IMR-90 (cell line): ENCODE measurements at regions not wholly inside any gene's neighbourhood (a gene's known extent, or its start where the extent isn't known, plus 50 kb on each side); places are given as distances from the start of the nearest gene placed in this dataset.

Experiments used
- ATAC-seq: fragments of 200-7000 bp; cut with Tn5 transposase; 2 replicates; pipeline ENCODE4 v1.9.1; 2020; ENCODE audit warnings: low read depth, mild to moderate bottlenecking, moderate library complexity
- BruUV-seq: library from RNA; stranded (reverse); fragments of 400-500 nt; replicated peaks from 2 replicates; lab custom pipeline; 2021; lab: Mats Ljungman, UMichigan
- CTCF ChIA-PET: fragments of 300-600 bp; formaldehyde crosslinking; extraction: SDS; loops from one replicate; lab custom pipeline; 2021; ENCODE audit warnings: antibody characterized with exemption; lab: Yijun Ruan, JAX
- POLR2A ChIA-PET: fragments of 300-600 bp; sonication (Branson Sonifier 250); formaldehyde crosslinking; loops from one replicate; lab custom pipeline; 2022; ENCODE audit warnings: antibody characterized with exemption; ENCODE audit not compliant: unreplicated experiment; lab: Charles Lee
- DNase-seq: peaks from one replicate; pipeline ENCODE4 v3.0.0; 2013
- H2AFZ ChIP-seq: replicated peaks from 2 replicates; pipeline ENCODE3; 2013; ENCODE audit warnings: low read length, mild to moderate bottlenecking; ENCODE audit not compliant: poor library complexity
- H2AK5ac ChIP-seq: 2 replicates; pipeline ENCODE4 v1.6.1; 2013; ENCODE audit warnings: low read depth, low read length, inconsistent platforms
- H2AK9ac ChIP-seq: replicated peaks from 2 replicates; pipeline ENCODE3; 2013; ENCODE audit warnings: mild to moderate bottlenecking, low read depth, low read length, moderate library complexity; ENCODE audit not compliant: poor library complexity
- H2BK120ac ChIP-seq: 2 replicates; pipeline ENCODE4 v1.6.1; 2013; ENCODE audit warnings: low read depth, low read length, inconsistent platforms
- H2BK15ac ChIP-seq: 3 replicates; pipeline ENCODE4 v1.6.1; 2013; ENCODE audit warnings: low read depth, low read length, inconsistent platforms
- H2BK20ac ChIP-seq: 2 replicates; pipeline ENCODE4 v1.6.1; 2013; ENCODE audit warnings: low read depth, mild to moderate bottlenecking, inconsistent platforms, low read length, moderate library complexity
- H2BK5ac ChIP-seq: 2 replicates; pipeline ENCODE4 v1.6.1; 2013; ENCODE audit warnings: mild to moderate bottlenecking, low read depth, low read length, inconsistent platforms; ENCODE audit not compliant: poor library complexity, severe bottlenecking
- H3K14ac ChIP-seq: replicated peaks from 2 replicates; pipeline ENCODE4 v1.6.1; 2013; ENCODE audit warnings: low read depth, low read length, inconsistent platforms
- H3K18ac ChIP-seq: 2 replicates; pipeline ENCODE4 v1.6.1; 2013; ENCODE audit warnings: low read depth, low read length, control low read depth
- H3K23ac ChIP-seq: 2 replicates; pipeline ENCODE4 v1.6.1; 2013; ENCODE audit warnings: low read depth, low read length, inconsistent platforms
- H3K27ac ChIP-seq: 2 replicates; pipeline ENCODE4 v1.5.1; 2013; ENCODE audit warnings: mild to moderate bottlenecking, control low read depth, low read length; ENCODE audit not compliant: insufficient read depth
- H3K27me3 ChIP-seq: 2 replicates; pipeline ENCODE4 v1.6.1; 2013; ENCODE audit warnings: low read length; ENCODE audit not compliant: control insufficient read depth, insufficient read depth
- H3K36me3 ChIP-seq: 2 replicates; pipeline ENCODE4 v1.6.1; 2013; ENCODE audit warnings: low read length, mixed read lengths; ENCODE audit not compliant: control insufficient read depth, insufficient read depth
- H3K4ac ChIP-seq: 2 replicates; pipeline ENCODE4 v1.6.1; 2013; ENCODE audit warnings: low read depth, low read length, inconsistent platforms
- H3K4me1 ChIP-seq: 2 replicates; pipeline ENCODE4 v1.6.1; 2013; ENCODE audit warnings: low read length, mixed read lengths; ENCODE audit not compliant: control insufficient read depth, insufficient read depth
- H3K4me2 ChIP-seq: 2 replicates; pipeline ENCODE4 v1.6.1; 2013; ENCODE audit warnings: low read depth, mild to moderate bottlenecking, control low read depth, low read length, moderate library complexity
- H3K4me3 ChIP-seq: 2 replicates; pipeline ENCODE4 v1.5.1; 2013; ENCODE audit warnings: low read depth, mild to moderate bottlenecking, control low read depth, low read length, moderate library complexity; ENCODE audit not compliant: insufficient read depth
- H3K56ac ChIP-seq: 2 replicates; pipeline ENCODE4 v1.6.1; 2013; ENCODE audit warnings: low read length, inconsistent platforms; ENCODE audit not compliant: insufficient read depth; ENCODE audit errors: extremely low read depth
- H3K79me1 ChIP-seq, 2 experiments: 2 replicates each; pipeline ENCODE4 v1.6.1; 2013; ENCODE audit warnings: low read length in 2 of 2, inconsistent platforms in 1 of 2, low read depth in 1 of 2
- H3K9ac ChIP-seq: 2 replicates; pipeline ENCODE4 v1.6.1; 2013; ENCODE audit warnings: low read depth, low read length, control low read depth
- H3K9me1 ChIP-seq: 2 replicates; pipeline ENCODE4 v1.6.1; 2013; ENCODE audit warnings: low read length, inconsistent platforms; ENCODE audit not compliant: insufficient read depth
- H3K9me3 ChIP-seq: 2 replicates; pipeline ENCODE4 v1.6.1; 2013; ENCODE audit warnings: low read length; ENCODE audit not compliant: control insufficient read depth, insufficient read depth
- H4K20me1 ChIP-seq: 2 replicates; pipeline ENCODE4 v1.6.1; 2013; ENCODE audit warnings: low read length, inconsistent platforms; ENCODE audit not compliant: insufficient read depth
- H4K5ac ChIP-seq: 2 replicates; pipeline ENCODE4 v1.6.1; 2013; ENCODE audit warnings: mild to moderate bottlenecking, low read depth, low read length, control low read depth
- H4K8ac ChIP-seq, 2 experiments: 2 replicates each; pipeline ENCODE4 v1.6.1; 2013; ENCODE audit warnings: low read depth in 2 of 2, low read length in 2 of 2, control low read depth in 1 of 2, inconsistent platforms in 1 of 2
- H4K91ac ChIP-seq: 2 replicates; pipeline ENCODE4 v1.6.1; 2013; ENCODE audit warnings: low read depth, low read length, inconsistent platforms; ENCODE audit not compliant: insufficient read depth
- CEBPB ChIP-seq: IDR thresholded peaks from 2 replicates; pipeline ENCODE4 v1.6.1; 2012; ENCODE audit warnings: low read depth, low read length, improper control_type of control experiment
- CHD1 ChIP-seq: IDR thresholded peaks from 2 replicates; pipeline ENCODE4 v1.6.1; 2012; ENCODE audit warnings: low read depth, low read length, improper control_type of control experiment
- FOS ChIP-seq: fragments of 150-350 bp; IDR thresholded peaks from 2 replicates; pipeline ENCODE4 v1.6.1; 2016; ENCODE audit warnings: low read depth, low read length
- MAFK ChIP-seq: IDR thresholded peaks from 2 replicates; pipeline ENCODE4 v1.6.1; 2012; ENCODE audit warnings: low read depth, low read length, improper control_type of control experiment
- MXI1 ChIP-seq: IDR thresholded peaks from 2 replicates; pipeline ENCODE4 v1.6.1; 2012; ENCODE audit warnings: low read depth, mild to moderate bottlenecking, low read length, moderate library complexity, borderline replicate concordance
- NFE2L2 ChIP-seq: fragments of 150-350 bp; IDR thresholded peaks from 2 replicates; pipeline ENCODE4 v1.6.1; 2016; ENCODE audit warnings: low read depth, mild to moderate bottlenecking, low read length
- RAD21 ChIP-seq: IDR thresholded peaks from 2 replicates; pipeline ENCODE4 v1.6.1; 2012; ENCODE audit warnings: low read length, improper control_type of control experiment
- RCOR1 ChIP-seq: IDR thresholded peaks from 2 replicates; pipeline ENCODE4 v1.6.1; 2012; ENCODE audit warnings: mild to moderate bottlenecking, low read length, improper control_type of control experiment; ENCODE audit not compliant: insufficient replicate concordance
- WGBS, 2 experiments: methylation state at CpG; one replicate each; pipeline versions ENCODE4 v1.1.5 to v1.1.7; 2013; ENCODE audit warnings: missing lambda C conversion rate in 2 of 2; ENCODE audit not compliant: insufficient read length in 1 of 2; ENCODE audit errors: extremely low coverage in 2 of 2; 5-methylcytosine and 5-hydroxymethylcytosine counted together
- dilution Hi-C: fragments of 300-500 bp; cut with HindIII; formaldehyde crosslinking; loops from one replicate; pipeline ENCODE4 v1.14.3; 2018; ENCODE audit warnings: low sequenced_read_pairs; ENCODE audit not compliant: unreplicated experiment
- in situ Hi-C: fragments of 300-500 bp; cut with MboI; formaldehyde crosslinking; loops from 3 replicates; pipeline ENCODE4 v1.14.3; 2019; ENCODE audit warnings: low sequenced_read_pairs, inconsistent platforms, mixed read lengths
- intact Hi-C: fragments of 100-400 bp; cut with micrococcal nuclease; formaldehyde crosslinking; loops from 2 replicates; pipeline ENCODE4 v1.10.0; 2022
- TF ChIP-seq, protein P1 (sequence below): fragments of 150-350 bp; IDR thresholded peaks from 2 replicates; pipeline ENCODE4 v1.6.1; 2016; ENCODE audit warnings: low read depth, mild to moderate bottlenecking, low read length, moderate library complexity, borderline replicate concordance
- TF ChIP-seq, protein P2 (sequence below): conservative IDR thresholded peaks from 2 replicates; pipeline ENCODE4 v1.5.1; 2012; ENCODE audit warnings: mild to moderate bottlenecking, low read depth, low read length, improper control_type of control experiment
- TF ChIP-seq, protein P3 (sequence below): fragments of 150-350 bp; IDR thresholded peaks from 2 replicates; pipeline ENCODE4 v1.6.1; 2017; ENCODE audit warnings: mild to moderate bottlenecking, antibody characterized with exemption, low read length, low read depth

DNA sequence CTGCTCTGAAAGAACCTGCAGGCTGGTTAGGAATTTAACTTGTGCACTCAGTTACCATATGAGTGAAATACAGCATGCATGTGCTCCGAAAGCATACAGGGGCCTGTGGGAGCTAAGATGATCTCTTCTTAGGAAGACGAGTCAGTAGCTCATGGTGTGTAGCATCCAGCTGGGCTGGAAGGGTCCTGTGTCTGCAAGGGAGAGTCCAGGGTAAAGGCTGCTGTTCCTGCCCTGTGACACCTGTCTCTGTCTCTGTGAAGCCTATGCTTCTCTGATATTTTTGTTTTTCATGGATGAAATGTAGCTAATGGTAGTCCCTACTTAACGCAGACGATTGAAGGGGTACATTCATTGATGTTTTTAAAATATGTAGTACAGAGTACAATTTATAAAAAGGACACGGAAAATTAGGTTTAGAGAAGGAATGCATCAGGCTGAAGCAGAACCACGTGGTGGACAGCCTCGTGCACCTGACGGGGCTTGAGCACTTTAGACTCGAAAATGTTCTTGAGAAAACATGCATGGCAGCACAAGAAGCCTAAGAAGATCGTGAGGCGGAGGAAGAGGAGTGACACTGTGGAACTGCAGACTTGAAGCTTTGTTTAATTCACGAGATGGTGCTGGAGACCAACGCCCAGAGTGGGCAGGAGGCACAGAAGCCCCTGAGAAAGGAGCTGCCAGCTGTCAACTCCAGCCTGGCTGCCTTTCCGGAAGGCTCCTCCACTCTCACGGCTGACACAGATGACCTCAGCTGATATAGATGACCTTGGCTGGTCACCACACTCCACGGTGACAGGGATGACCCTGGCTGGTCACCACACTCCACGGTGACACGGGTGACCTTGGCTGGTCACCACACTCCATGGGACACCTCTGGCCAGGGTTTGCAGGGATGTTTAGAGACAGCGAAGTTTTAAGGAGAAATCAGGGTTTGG lies 110.6 kb downstream of the TMEM18 start (continued):
- TF ChIP-seq RCOR1, result no peak

DNA sequence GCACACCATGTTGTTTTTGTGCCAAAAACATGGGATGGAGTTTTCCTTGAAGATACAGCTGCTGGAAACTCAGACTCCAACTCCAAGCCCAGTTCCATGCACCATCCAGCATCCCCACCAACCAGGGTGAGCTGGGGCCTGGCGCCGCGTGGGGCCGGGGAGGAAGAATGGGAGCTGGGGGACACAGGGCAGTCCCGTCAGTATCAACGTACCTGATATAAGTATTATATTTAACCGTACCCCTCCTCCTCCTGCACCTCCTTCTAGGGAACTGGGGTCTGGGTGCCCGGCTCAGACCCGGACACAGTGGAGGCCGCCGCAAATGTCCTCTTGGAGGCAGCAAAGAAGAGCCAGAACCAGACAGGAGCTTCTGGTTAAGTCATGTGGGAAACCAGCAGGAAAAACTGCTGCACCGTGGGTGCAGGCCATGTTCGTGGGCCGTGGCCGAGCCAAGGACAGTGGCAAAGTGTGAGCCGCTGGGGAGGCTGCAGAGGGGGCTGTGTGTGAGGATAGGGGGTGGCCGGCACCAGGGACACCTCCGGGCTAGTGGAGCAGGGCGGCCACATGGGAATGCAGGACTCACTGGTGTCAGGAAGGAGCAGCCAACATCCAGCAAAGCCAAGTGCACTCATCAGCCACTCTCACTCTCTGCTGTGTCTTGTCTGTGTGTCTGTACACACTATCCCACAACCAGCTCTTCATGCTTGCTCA lies 112.6 kb downstream of the TMEM18 start:
- H3K9me3 ChIP-seq, result peaks cover 49% of the 10 kb centered on the region
- no peaks in the 10 kb centered on the region for H4K20me1 ChIP-seq
- H3K27ac ChIP-seq, result no peak overlapping the region
- no peak overlapping the region for H3K9ac ChIP-seq
- H2AK5ac ChIP-seq, result no peak overlapping the region
- H3K4me1 ChIP-seq, result no peaks in the 10 kb centered on the region
- no peaks in the 10 kb centered on the region for H3K36me3 ChIP-seq
- no peak overlapping the region for H3K23ac ChIP-seq
- no peak for ATAC-seq
- no peak overlapping the region for H3K4me3 ChIP-seq
- no peaks in the 10 kb centered on the region for H3K79me1 ChIP-seq
- DNase-seq, result no peak
- ChIA-PET CTCF (no interaction called here), POLR2A (no interaction called here)
- no peak overlapping the region for H3K56ac ChIP-seq
- no peak overlapping the region for H3K18ac ChIP-seq
- WGBS, 2 experiments, result 80% methylated on average over 4 of the region's 19 CpGs; no CpG with 5 or more reads in 1 of the 2 experiments
- no peak overlapping the region for H2BK15ac ChIP-seq
- H2BK120ac ChIP-seq, result no peak overlapping the region
- BruUV-seq, result no TSS peak
- H3K4me2 ChIP-seq, result no peak overlapping the region
- no peak overlapping the region for H4K5ac ChIP-seq
- no peak overlapping the region for H3K4ac ChIP-seq
- intact Hi-C loops (no loop called here), in situ Hi-C loops (no loop called here), dilution Hi-C loops (no loop called here)
- no peaks in the 10 kb centered on the region for H3K27me3 ChIP-seq
- no peak overlapping the region for H2AFZ ChIP-seq
- no peak overlapping the region for H2BK20ac ChIP-seq
- H4K8ac ChIP-seq, result no peak overlapping the region
- H3K14ac ChIP-seq, result no peak overlapping the region
- no peak overlapping the region for H4K91ac ChIP-seq
- H2BK5ac ChIP-seq, result no peak overlapping the region
- H2AK9ac ChIP-seq, result no peak overlapping the region
- H3K9me1 ChIP-seq, result no peaks in the 10 kb centered on the region
- TF ChIP-seq CEBPB (no peak), NFE2L2 (no peak), CHD1 (no peak), FOS (no peak), RAD21 (no peak), RCOR1 (no peak), MXI1 (no peak), MAFK (no peak)
- TF ChIP-seq, protein P1, sequence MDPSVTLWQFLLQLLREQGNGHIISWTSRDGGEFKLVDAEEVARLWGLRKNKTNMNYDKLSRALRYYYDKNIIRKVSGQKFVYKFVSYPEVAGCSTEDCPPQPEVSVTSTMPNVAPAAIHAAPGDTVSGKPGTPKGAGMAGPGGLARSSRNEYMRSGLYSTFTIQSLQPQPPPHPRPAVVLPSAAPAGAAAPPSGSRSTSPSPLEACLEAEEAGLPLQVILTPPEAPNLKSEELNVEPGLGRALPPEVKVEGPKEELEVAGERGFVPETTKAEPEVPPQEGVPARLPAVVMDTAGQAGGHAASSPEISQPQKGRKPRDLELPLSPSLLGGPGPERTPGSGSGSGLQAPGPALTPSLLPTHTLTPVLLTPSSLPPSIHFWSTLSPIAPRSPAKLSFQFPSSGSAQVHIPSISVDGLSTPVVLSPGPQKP, result no peak
- TF ChIP-seq, protein P2, sequence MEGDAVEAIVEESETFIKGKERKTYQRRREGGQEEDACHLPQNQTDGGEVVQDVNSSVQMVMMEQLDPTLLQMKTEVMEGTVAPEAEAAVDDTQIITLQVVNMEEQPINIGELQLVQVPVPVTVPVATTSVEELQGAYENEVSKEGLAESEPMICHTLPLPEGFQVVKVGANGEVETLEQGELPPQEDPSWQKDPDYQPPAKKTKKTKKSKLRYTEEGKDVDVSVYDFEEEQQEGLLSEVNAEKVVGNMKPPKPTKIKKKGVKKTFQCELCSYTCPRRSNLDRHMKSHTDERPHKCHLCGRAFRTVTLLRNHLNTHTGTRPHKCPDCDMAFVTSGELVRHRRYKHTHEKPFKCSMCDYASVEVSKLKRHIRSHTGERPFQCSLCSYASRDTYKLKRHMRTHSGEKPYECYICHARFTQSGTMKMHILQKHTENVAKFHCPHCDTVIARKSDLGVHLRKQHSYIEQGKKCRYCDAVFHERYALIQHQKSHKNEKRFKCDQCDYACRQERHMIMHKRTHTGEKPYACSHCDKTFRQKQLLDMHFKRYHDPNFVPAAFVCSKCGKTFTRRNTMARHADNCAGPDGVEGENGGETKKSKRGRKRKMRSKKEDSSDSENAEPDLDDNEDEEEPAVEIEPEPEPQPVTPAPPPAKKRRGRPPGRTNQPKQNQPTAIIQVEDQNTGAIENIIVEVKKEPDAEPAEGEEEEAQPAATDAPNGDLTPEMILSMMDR, result no peak
- TF ChIP-seq, protein P3, sequence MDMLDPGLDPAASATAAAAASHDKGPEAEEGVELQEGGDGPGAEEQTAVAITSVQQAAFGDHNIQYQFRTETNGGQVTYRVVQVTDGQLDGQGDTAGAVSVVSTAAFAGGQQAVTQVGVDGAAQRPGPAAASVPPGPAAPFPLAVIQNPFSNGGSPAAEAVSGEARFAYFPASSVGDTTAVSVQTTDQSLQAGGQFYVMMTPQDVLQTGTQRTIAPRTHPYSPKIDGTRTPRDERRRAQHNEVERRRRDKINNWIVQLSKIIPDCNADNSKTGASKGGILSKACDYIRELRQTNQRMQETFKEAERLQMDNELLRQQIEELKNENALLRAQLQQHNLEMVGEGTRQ, result no peak
